Testis (tissue), 2 donors: ENCODE measurements at regions not wholly inside any gene's neighbourhood (a gene's known extent, or its start where the extent isn't known, plus 50 kb on each side); places are given as distances from the start of the nearest gene placed in this dataset.

ENCODE experiments used
- POLR2A ChIP-seq: fragments of 450-650 bp; IDR thresholded peaks from one replicate; pipeline ENCODE4 v1.6.1; 2017; ENCODE audit warnings: antibody characterized with exemption, mild to moderate bottlenecking, moderate library complexity
- TF ChIP-seq, protein P1 (sequence below), 3 experiments: fragments of 450-650 bp in 2 of 3; fragments of 200-600 bp in 1 of 3; sonication (generic) in 1 of 3; IDR thresholded peaks; one replicate each; pipeline ENCODE4 v1.5.1; 2016 to 2019; ENCODE audit warnings: antibody characterized with exemption in 3 of 3, mild to moderate bottlenecking in 2 of 3, moderate library complexity in 1 of 3

DNA sequence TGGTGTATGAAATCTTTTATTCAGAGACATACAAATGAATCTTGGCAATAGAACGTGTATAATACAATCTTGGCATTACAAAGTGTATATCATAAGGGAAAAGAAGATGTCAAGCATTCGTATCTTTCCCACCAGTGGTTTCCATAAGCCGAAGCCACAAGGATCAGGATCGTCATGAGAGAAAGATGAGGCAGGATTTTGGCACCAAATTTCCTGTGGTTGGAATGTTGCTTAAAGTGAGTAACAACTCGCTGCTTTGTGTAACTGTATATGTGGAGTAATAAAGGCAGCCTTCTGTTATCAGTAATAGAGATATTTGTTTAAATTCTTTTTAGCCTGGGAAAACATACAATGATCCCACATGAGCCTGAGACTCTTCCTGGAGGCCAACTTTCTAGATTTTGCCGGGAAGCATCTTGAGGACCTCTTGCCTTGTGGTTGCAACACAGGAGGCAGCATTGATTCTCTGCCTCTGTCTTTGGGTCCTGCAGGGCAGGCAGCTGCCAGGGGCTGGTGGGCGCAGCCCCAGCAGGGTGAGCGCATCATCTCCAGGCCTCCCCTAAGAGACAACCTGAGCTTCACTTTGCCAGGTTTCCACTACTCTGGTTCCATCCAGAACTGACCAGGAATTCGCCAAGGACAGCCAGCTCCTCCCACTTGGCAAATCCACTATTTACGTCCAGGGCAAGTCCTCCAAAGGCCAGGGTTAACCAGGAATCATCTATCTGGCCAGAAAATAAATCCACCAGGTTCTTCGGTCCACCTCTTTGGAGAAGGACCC is 230.9 kb upstream of the SULF2 start:
- no peak for TF ChIP-seq POLR2A
- TF ChIP-seq, protein P1, sequence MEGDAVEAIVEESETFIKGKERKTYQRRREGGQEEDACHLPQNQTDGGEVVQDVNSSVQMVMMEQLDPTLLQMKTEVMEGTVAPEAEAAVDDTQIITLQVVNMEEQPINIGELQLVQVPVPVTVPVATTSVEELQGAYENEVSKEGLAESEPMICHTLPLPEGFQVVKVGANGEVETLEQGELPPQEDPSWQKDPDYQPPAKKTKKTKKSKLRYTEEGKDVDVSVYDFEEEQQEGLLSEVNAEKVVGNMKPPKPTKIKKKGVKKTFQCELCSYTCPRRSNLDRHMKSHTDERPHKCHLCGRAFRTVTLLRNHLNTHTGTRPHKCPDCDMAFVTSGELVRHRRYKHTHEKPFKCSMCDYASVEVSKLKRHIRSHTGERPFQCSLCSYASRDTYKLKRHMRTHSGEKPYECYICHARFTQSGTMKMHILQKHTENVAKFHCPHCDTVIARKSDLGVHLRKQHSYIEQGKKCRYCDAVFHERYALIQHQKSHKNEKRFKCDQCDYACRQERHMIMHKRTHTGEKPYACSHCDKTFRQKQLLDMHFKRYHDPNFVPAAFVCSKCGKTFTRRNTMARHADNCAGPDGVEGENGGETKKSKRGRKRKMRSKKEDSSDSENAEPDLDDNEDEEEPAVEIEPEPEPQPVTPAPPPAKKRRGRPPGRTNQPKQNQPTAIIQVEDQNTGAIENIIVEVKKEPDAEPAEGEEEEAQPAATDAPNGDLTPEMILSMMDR (IDR thresholded peaks at IDR 0.05): no peak
